Right atrium auricular region (tissue), 2 donors: ENCODE measurements at regions not wholly inside any gene's neighbourhood (a gene's known extent, or its start where the extent isn't known, plus 50 kb on each side); places are given as distances from the start of the nearest gene placed in this dataset.

ENCODE experiments used
- DNase-seq: peaks from one replicate; pipeline ENCODE4 v3.0.0-alpha.2; 2019; ENCODE audit warnings: low spot score
- H3K27ac ChIP-seq, 2 donors: fragments of 200-600 bp; sonication (generic); 1 replicate in 1 of 2; 2 replicates in 1 of 2; pipeline ENCODE4 v1.5.1; 2016 to 2019
- H3K27me3 ChIP-seq, 2 donors: fragments of 200-600 bp; sonication (generic); one replicate each; pipeline versions ENCODE4 v1.5.1 to v1.6.0; 2017 to 2019
- H3K36me3 ChIP-seq: fragments of 200-600 bp; sonication (generic); one replicate; pipeline ENCODE4 v1.5.1; 2016
- H3K4me1 ChIP-seq, 2 donors: fragments of 200-600 bp; sonication (generic); one replicate each; pipeline versions ENCODE4 v1.5.1 to v1.6.0; 2017 to 2019
- H3K4me3 ChIP-seq, 2 donors: fragments of 200-600 bp; sonication (generic); 1 replicate in 1 of 2; 2 replicates in 1 of 2; pipeline ENCODE4 v1.5.1; 2017 to 2019; ENCODE audit warnings: mild to moderate bottlenecking in 1 of 2, moderate library complexity in 1 of 2
- H3K9me3 ChIP-seq, 2 donors: fragments of 200-600 bp; sonication (generic); one replicate each; pipeline ENCODE4 v1.5.1; 2019
- TF ChIP-seq, protein P1 (sequence below), 2 donors: fragments of 200-600 bp; sonication (generic); IDR thresholded peaks; one replicate each; pipeline ENCODE4 v1.5.1; 2019; ENCODE audit warnings: antibody characterized with exemption in 2 of 2

DNA sequence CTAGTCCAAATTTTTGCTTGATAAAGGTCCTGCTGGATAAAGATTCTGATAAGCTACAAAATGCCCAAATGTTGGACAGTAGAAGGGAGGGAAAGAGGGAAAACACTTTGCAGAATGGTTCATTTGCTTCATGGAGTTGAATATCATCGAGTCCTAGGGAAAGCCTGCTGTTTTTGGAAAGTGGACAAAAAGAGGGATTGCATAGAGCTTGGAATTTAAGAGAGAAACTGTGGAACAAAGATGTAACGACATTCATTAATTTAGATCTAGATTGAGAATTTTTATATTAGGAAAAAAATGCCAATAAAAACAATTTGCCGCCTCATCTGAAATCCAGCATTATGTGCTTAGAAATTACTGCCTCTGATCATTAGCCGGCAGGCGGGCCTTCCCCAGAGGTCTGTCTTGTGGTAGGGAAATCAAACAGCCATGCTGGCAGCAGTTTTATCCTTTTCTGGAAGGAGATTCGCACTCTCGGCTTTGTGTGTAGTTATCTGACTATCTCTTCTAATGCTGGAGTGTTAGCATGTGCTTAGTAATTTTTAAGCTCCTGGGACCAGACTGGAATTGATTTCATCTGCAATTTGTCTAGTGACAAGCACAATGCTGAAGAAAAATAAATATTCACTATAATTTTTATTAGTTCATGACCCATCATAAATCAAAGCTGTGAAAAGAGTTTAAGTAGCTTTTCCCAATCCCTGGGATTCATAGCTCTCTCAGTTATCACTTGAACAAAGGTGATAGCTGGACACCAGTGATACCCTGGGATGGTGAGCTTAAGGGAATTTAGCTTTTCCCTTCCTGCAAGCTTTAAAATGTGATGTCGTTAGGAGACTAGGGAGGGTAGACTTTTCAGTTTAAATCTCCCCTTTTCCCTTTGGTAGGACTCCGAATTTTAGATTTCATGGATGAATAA is 329.5 kb downstream of the PRL start:
- Histone ChIP-seq H3K4me1 (peaks cover 0 to 3% of the 10 kb centered on the region in 2 donors), H3K4me3 (no peak overlapping the region), H3K36me3 (no peaks in the 10 kb centered on the region), H3K27me3 (no peaks in the 10 kb centered on the region), H3K27ac (no peak overlapping the region), H3K9me3 (no peaks in the 10 kb centered on the region)
- DNase-seq, result no peak
- TF ChIP-seq, protein P1, sequence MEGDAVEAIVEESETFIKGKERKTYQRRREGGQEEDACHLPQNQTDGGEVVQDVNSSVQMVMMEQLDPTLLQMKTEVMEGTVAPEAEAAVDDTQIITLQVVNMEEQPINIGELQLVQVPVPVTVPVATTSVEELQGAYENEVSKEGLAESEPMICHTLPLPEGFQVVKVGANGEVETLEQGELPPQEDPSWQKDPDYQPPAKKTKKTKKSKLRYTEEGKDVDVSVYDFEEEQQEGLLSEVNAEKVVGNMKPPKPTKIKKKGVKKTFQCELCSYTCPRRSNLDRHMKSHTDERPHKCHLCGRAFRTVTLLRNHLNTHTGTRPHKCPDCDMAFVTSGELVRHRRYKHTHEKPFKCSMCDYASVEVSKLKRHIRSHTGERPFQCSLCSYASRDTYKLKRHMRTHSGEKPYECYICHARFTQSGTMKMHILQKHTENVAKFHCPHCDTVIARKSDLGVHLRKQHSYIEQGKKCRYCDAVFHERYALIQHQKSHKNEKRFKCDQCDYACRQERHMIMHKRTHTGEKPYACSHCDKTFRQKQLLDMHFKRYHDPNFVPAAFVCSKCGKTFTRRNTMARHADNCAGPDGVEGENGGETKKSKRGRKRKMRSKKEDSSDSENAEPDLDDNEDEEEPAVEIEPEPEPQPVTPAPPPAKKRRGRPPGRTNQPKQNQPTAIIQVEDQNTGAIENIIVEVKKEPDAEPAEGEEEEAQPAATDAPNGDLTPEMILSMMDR (IDR thresholded peaks at IDR 0.05), result no peak

DNA sequence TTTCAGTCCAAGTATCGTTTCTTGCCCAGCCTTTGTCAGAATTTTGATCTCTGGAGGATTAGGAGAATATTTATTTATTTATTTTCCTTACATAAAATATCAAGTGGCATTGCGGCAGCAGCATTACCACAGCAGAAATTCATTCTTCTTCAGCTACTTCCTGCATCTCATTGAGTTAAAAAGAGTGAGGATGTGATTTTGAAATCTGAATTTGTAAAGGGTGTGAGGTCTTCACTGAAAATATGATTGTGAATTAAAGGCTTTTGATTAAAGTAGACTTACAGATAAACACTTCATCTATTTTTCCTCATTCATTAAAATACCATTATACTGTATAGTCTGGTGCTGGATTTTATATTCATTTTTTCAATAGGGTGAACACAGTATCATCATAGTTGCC is 328.4 kb downstream of the PRL start:
- DNase-seq, result no peak
- TF ChIP-seq, protein P1 (IDR thresholded peaks at IDR 0.05), result no peak
- no peaks in the 10 kb centered on the region for H3K9me3 ChIP-seq
- H3K27ac ChIP-seq, result no peak overlapping the region
- H3K27me3 ChIP-seq, result no peaks in the 10 kb centered on the region
- H3K4me3 ChIP-seq, result no peak overlapping the region
- H3K36me3 ChIP-seq, result no peaks in the 10 kb centered on the region
- H3K4me1 ChIP-seq, result peaks cover 0 to 3% of the 10 kb centered on the region in 2 donors

DNA sequence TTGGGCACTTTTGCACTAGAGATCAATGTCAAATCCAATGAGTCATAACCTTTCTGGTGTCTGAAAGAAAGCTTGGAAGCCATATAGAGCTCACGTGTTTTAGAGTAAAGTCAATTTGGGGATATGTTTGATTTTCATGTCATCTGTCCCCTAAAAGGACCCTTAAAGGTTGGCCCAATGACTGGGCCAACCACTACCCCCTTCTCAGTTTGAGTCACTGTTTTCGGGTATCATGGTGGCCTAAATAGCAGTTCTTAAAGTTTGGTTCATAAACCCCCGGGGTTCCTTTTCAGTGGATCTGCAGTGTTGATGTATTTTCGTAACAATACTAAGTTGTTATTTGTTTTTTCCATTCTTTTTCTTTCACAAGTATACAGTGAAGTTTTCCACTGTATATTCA is 327.6 kb downstream of the PRL start:
- Histone ChIP-seq H3K9me3 (peaks cover 0 to under 1% of the 10 kb centered on the region in 2 donors), H3K36me3 (no peaks in the 10 kb centered on the region), H3K4me1 (peaks cover 0 to 3% of the 10 kb centered on the region in 2 donors)

DNA sequence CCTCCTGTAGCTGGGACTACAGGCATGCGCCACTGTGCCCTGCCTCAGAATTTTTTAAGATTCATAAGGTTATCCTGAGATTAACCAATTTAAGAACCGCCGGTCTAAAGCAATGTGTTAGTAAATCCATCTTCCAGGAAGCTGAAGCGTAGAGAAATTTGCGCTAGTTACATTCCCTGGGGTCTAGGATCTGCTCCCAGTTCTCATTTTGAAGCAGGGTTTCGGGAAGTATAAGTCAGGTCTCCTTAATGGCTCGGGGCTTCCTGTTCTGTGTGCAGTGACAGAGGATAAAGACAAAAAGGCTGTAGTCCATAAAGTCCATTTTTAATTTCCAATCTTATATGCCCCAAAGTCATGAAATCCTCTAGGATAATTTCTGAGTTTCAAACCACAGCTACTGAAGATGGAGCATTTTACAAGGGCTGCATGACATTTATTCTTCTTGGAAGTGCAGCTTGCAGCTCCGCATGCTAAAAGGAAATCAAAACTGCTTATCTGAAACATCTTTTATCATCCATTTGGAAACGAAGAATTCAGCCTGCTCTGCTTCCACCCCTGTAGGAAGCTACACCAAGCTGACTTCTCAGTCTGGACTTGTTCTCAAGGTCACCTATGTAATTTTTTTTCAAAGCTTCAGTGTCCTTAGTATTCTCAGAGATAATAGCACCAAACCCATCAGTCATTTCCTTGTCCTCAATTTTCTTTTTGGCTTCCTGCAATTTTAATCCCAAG is 326.1 kb downstream of the PRL start:
- H3K27ac ChIP-seq, result no peak overlapping the region

More for the DNA sequence above, 327.6 kb downstream of the PRL start:
- TF ChIP-seq, protein P1 (IDR thresholded peaks at IDR 0.05), result no peak
- H3K27me3 ChIP-seq, result no peaks in the 10 kb centered on the region
- no peak overlapping the region for H3K27ac ChIP-seq
- no peak overlapping the region for H3K4me3 ChIP-seq
- DNase-seq, result no peak

DNA sequence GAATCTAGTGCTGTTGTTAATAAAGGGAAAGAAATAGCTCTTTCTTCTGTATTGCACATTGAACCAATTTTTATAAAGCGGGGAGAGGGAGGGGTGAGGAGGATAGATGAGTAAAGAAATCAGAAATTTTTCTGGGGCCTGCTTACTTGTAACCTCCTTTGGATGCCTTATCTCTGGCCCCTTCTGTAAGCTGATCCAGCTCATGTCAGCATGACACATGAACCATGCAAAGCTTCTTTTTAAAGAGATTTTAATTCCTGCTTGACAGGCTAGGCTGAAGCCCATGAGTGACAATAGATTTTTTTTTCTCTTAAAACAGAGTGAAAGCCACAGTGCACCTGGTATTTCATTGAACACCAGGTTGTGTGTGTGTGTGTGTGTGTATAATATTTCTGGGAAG is 325.3 kb downstream of the PRL start:
- Histone ChIP-seq H3K36me3 (no peaks in the 10 kb centered on the region), H3K9me3 (peaks cover 0 to 4% of the 10 kb centered on the region in 2 donors), H3K27me3 (no peaks in the 10 kb centered on the region), H3K27ac (no peak overlapping the region), H3K4me3 (no peak overlapping the region), H3K4me1 (no peaks in the 10 kb centered on the region)
- TF ChIP-seq, protein P1 (IDR thresholded peaks at IDR 0.05), result no peak
- DNase-seq, result no peak

More for the DNA sequence above, 326.1 kb downstream of the PRL start:
- DNase-seq, result no peak
- Histone ChIP-seq H3K4me1 (no peaks in the 10 kb centered on the region), H3K4me3 (no peak overlapping the region), H3K27me3 (no peaks in the 10 kb centered on the region), H3K36me3 (no peaks in the 10 kb centered on the region), H3K9me3 (peaks cover 0 to 4% of the 10 kb centered on the region in 2 donors)
- TF ChIP-seq, protein P1 (IDR thresholded peaks at IDR 0.05), result no peak
